GM12878 (cell line): ENCODE measurements at regions not wholly inside any gene's neighbourhood (a gene's known extent, or its start where the extent isn't known, plus 50 kb on each side); places are given as distances from the start of the nearest gene placed in this dataset.

ENCODE experiments used
- ATAC-seq: fragments of 200-7000 bp; cut with Tn5 transposase; 3 replicates; pipeline ENCODE4 v1.9.1; 2020; ENCODE audit warnings: mild to moderate bottlenecking, moderate library complexity
- BruUV-seq: library from RNA; stranded (reverse); fragments of 400-500 nt; replicated peaks from 2 replicates; lab custom pipeline; 2021; lab: Mats Ljungman, UMichigan
- CTCF ChIA-PET: fragments of 300-600 bp; sonication (Branson Sonifier 250); formaldehyde crosslinking; extraction: SDS; loops from one replicate; lab custom pipeline; 2021; ENCODE audit warnings: inconsistent platforms; lab: Yijun Ruan, JAX
- POLR2A ChIA-PET: fragments of 350-600 bp; formaldehyde crosslinking; extraction: SDS; loops from one replicate; lab custom pipeline; 2021; ENCODE audit warnings: inconsistent platforms; lab: Charles Lee
- RAD21 ChIA-PET: fragments of 300-600 bp; sonication (Branson Sonifier 250); formaldehyde crosslinking; loops from one replicate; lab custom pipeline; 2023; ENCODE audit warnings: antibody characterized with exemption; ENCODE audit not compliant: unreplicated experiment; lab: Charles Lee
- SMC1A ChIA-PET: fragments of 300-600 bp; sonication (Branson Sonifier 250); formaldehyde crosslinking; loops from one replicate; lab custom pipeline; 2023; ENCODE audit not compliant: unreplicated experiment, uncharacterized antibody; lab: Charles Lee
- DNase-seq: peaks from one replicate; pipeline ENCODE4 v3.0.0-alpha.2; 2011; ENCODE audit warnings: low read depth, low spot score
- FAIRE-seq: peaks from 3 replicates; lab custom pipeline; 2011; peaks lifted over from hg19 to GRCh38; lab: Jason Lieb, UNC
- H2AFZ ChIP-seq: 2 replicates; pipeline ENCODE4 v1.6.0; 2011; ENCODE audit warnings: low read depth, low read length, control low read depth; ENCODE audit not compliant: control insufficient read depth
- H3K27ac ChIP-seq: 2 replicates; pipeline ENCODE4 v1.5.1; 2011; ENCODE audit warnings: control low read depth; ENCODE audit not compliant: control insufficient read depth, insufficient read depth
- H3K27me3 ChIP-seq, 2 experiments: replicated peaks in 1 of 2; 2 replicates each; pipeline versions ENCODE4 v1.6.0 to v1.6.1; 2011; ENCODE audit warnings: low read length in 1 of 2; ENCODE audit not compliant: control insufficient read depth in 2 of 2, insufficient read depth in 2 of 2
- H3K36me3 ChIP-seq, 2 experiments: 2 replicates each; pipeline ENCODE4 v1.5.1; 2011; ENCODE audit warnings: low read length in 1 of 2; ENCODE audit not compliant: control insufficient read depth in 2 of 2, insufficient read depth in 2 of 2
- H3K4me1 ChIP-seq: 2 replicates; pipeline ENCODE4 v1.6.1; 2011; ENCODE audit warnings: mild to moderate bottlenecking, low read length, moderate library complexity, mixed read lengths; ENCODE audit not compliant: control insufficient read depth, insufficient read depth
- H3K4me2 ChIP-seq: 2 replicates; pipeline ENCODE4 v1.6.0; 2011; ENCODE audit warnings: control low read depth; ENCODE audit not compliant: control insufficient read depth, insufficient read depth
- H3K4me3 ChIP-seq: fragments of 200-600 bp; sonication (generic); 2 replicates; pipeline ENCODE4 v1.5.1; 2016
- H3K79me2 ChIP-seq: 2 replicates; pipeline ENCODE4 v1.6.0; 2011; ENCODE audit warnings: low read length; ENCODE audit not compliant: control insufficient read depth, insufficient read depth
- H3K9ac ChIP-seq: 2 replicates; pipeline ENCODE4 v1.8.0; 2011; ENCODE audit warnings: low read length, control low read depth, mixed read lengths; ENCODE audit not compliant: control insufficient read depth, insufficient read depth
- H3K9me3 ChIP-seq: replicated peaks from 3 replicates; pipeline ENCODE4 v1.5.1; 2011; ENCODE audit warnings: mild to moderate bottlenecking, low read length; ENCODE audit not compliant: control insufficient read depth, insufficient read depth
- H4K20me1 ChIP-seq: 2 replicates; pipeline ENCODE4 v1.6.0; 2011; ENCODE audit not compliant: control insufficient read depth, insufficient read depth
- CREM ChIP-seq: IDR thresholded peaks from 2 replicates; pipeline ENCODE4 v1.6.1; 2014; ENCODE audit warnings: antibody characterized with exemption, low read depth
- JUND ChIP-seq: IDR thresholded peaks from 2 replicates; pipeline ENCODE4 v1.6.1; 2012; ENCODE audit warnings: low read depth, mild to moderate bottlenecking, low read length, improper control_type of control experiment, moderate library complexity
- KAT2A ChIP-seq: conservative IDR thresholded peaks from 2 replicates; pipeline ENCODE4 v1.6.1; 2011; ENCODE audit warnings: low read depth, low read length; ENCODE audit not compliant: control insufficient read depth
- NRF1 ChIP-seq: conservative IDR thresholded peaks from 2 replicates; pipeline ENCODE4 v1.6.1; 2011; ENCODE audit warnings: mild to moderate bottlenecking, low read depth, low read length, improper control_type of control experiment
- RB1 ChIP-seq: fragments of 450-650 bp; formaldehyde crosslinking; IDR thresholded peaks from 2 replicates; pipeline ENCODE4 v1.6.1; 2017; ENCODE audit warnings: mild to moderate bottlenecking, borderline replicate concordance
- RELA ChIP-seq: fragments of 450-650 bp; IDR thresholded peaks from 2 replicates; pipeline ENCODE4 v1.8.0; 2014; ENCODE audit warnings: borderline replicate concordance; ENCODE audit not compliant: partially characterized antibody
- TARDBP ChIP-seq: IDR thresholded peaks from 2 replicates; pipeline ENCODE4 v1.6.1; 2016; ENCODE audit warnings: borderline replicate concordance
- WGBS: methylation state at CpG from one replicate; pipeline ENCODE4 v1.1.6; 2016; ENCODE audit warnings: low lambda C conversion rate; ENCODE audit not compliant: insufficient replicate concordance, insufficient coverage; ENCODE audit errors: missing lambda C conversion rate; 5-methylcytosine and 5-hydroxymethylcytosine counted together
- in situ Hi-C: fragments of 300-500 bp; cut with MboI; formaldehyde crosslinking; loops from 9 replicates; pipeline ENCODE4 v1.14.3; 2018; ENCODE audit warnings: mixed read lengths
- intact Hi-C: fragments of 100-400 bp; cut with micrococcal nuclease; formaldehyde crosslinking; loops from one replicate; pipeline ENCODE4 v1.14.2; 2022; ENCODE audit not compliant: unreplicated experiment
- TF ChIP-seq, protein P1 (sequence below): IDR thresholded peaks from 2 replicates; pipeline ENCODE4 v1.6.1; 2012; ENCODE audit warnings: improper control_type of control experiment, low read depth, low read length; ENCODE audit not compliant: insufficient replicate concordance

DNA sequence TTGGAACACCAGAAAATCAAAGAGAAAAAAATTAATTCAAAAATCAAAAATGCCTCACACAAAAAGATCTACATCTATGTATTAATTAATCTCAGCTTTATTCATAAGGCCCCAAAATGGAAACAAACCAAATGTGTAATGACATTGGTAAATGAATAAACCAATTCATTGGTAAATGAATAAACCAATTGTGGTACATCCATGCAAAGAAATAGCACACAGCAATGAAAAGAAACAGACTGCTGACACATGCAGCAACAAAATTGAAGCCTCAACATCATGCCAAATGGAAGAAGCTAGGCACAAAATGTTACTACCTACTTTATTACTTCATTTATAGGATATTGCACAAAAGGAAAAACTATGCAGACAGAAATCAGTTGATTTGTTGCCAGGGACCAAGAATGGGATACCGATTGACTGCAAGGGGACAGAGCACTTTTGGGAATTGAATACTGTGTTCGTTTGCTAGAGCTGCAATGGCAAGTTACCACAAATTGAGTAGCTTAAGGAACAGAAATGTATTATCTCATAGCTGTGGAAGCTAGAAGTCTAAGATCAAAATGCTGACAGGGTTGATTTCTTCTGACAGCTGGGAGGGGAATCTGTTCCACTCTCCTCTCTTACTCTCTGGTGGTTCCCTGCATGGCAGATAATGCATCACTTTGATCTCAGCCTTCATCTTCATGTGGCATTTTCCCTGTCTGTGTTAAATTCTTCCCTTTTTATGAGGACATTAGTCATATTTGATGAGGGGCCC lies 252.8 kb downstream of the RFC3 start:
- Histone ChIP-seq H3K9me3 (no peaks in the 10 kb centered on the region), H3K4me1 (no peaks in the 10 kb centered on the region), H3K79me2 (no peaks in the 10 kb centered on the region), H3K4me3 (no peak overlapping the region), H3K27me3 (no peaks in the 10 kb centered on the region), H3K27ac (no peak overlapping the region), H2AFZ (no peak overlapping the region), H3K36me3 (no peaks in the 10 kb centered on the region), H3K4me2 (no peak overlapping the region), H3K9ac (no peak overlapping the region), H4K20me1 (no peaks in the 10 kb centered on the region)
- intact Hi-C loops = loop anchor here (10.0 kb wide), 2 partner anchors 266 to 346 kb away; no protein-coding TSS in a partner anchor
- SMC1A ChIA-PET = interaction anchor here (0.9 kb wide), 1 partner anchor 33 kb away, joined by 3 read pairs; no protein-coding TSS in a partner anchor
- FAIRE-seq = no peak
- CTCF ChIA-PET = interaction anchor here (0.7 kb wide), 1 partner anchor 270 kb away, joined by 3 read pairs; no protein-coding TSS in a partner anchor
- RAD21 ChIA-PET = interaction anchor here (0.7 kb wide), 1 partner anchor 140 kb away, joined by 3 read pairs; no protein-coding TSS in a partner anchor
- no peak for DNase-seq
- 100% methylated on average over 2 of the region's 2 CpGs for WGBS
- TF ChIP-seq CREM = no peak
- TF ChIP-seq NRF1 = no peak
- TF ChIP-seq KAT2A = no peak
- TF ChIP-seq TARDBP = no peak
- in situ Hi-C loops = no loop called here
- no TSS peak for BruUV-seq
- no peak for ATAC-seq
- POLR2A ChIA-PET = no interaction called here

DNA sequence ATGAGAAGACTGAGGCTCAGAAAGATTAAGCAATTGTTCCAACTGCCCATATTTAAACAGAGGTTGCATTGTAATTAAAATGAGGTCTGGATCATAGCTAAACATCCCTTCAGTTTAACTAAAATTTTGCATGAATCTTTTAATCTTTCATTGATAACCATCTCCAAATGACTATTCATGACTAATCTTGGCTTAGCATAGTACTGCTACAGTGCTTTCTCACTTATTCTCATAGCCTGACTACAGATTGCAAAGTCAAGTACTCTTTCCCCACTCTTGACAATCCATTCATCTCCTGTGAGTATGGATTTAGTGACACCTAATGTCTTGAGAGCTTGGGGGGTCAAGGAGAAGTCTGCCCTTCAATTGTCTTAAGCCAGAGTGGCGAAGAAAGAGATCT lies 258.4 kb downstream of the RFC3 start:
- H3K27ac ChIP-seq = no peak overlapping the region
- POLR2A ChIA-PET = no interaction called here
- in situ Hi-C loops = loop anchor here (5.0 kb wide), 1 partner anchor 144 kb away; no protein-coding TSS in a partner anchor
- H3K9ac ChIP-seq = no peak overlapping the region
- H3K36me3 ChIP-seq = no peaks in the 10 kb centered on the region
- RAD21 ChIA-PET = interaction anchor here (0.6 to 3.8 kb wide), 4 partner anchors 69 to 352 kb away, joined by 3 to 20 read pairs (median 3); no protein-coding TSS in a partner anchor
- no TSS peak for BruUV-seq
- H3K4me2 ChIP-seq = no peak overlapping the region
- no peaks in the 10 kb centered on the region for H4K20me1 ChIP-seq
- H2AFZ ChIP-seq = no peak overlapping the region
- no peaks in the 10 kb centered on the region for H3K9me3 ChIP-seq
- CTCF ChIA-PET = interaction anchor here (1.0 to 3.5 kb wide), 10 partner anchors 10 to 1089 kb away, joined by 3 to 19 read pairs (median 6); no protein-coding TSS in a partner anchor
- FAIRE-seq (no peak), ATAC-seq (no peak), DNase-seq (no peak)
- intact Hi-C loops = loop anchor here (2.0 to 10.0 kb wide), 5 partner anchors 272 to 1081 kb away; no protein-coding TSS in a partner anchor
- H3K27me3 ChIP-seq = no peaks in the 10 kb centered on the region
- H3K4me3 ChIP-seq = no peak overlapping the region
- 100% methylated on average over 1 of the region's 1 CpG for WGBS
- SMC1A ChIA-PET = interaction anchor here (1.0 to 3.4 kb wide), 8 partner anchors 38 to 1082 kb away, joined by 3 to 27 read pairs (median 4); no protein-coding TSS in a partner anchor
- H3K4me1 ChIP-seq = no peaks in the 10 kb centered on the region
- H3K79me2 ChIP-seq = no peaks in the 10 kb centered on the region
- TF ChIP-seq RB1 (no peak), RELA (no peak), JUND (no peak)
- TF ChIP-seq, protein P1, sequence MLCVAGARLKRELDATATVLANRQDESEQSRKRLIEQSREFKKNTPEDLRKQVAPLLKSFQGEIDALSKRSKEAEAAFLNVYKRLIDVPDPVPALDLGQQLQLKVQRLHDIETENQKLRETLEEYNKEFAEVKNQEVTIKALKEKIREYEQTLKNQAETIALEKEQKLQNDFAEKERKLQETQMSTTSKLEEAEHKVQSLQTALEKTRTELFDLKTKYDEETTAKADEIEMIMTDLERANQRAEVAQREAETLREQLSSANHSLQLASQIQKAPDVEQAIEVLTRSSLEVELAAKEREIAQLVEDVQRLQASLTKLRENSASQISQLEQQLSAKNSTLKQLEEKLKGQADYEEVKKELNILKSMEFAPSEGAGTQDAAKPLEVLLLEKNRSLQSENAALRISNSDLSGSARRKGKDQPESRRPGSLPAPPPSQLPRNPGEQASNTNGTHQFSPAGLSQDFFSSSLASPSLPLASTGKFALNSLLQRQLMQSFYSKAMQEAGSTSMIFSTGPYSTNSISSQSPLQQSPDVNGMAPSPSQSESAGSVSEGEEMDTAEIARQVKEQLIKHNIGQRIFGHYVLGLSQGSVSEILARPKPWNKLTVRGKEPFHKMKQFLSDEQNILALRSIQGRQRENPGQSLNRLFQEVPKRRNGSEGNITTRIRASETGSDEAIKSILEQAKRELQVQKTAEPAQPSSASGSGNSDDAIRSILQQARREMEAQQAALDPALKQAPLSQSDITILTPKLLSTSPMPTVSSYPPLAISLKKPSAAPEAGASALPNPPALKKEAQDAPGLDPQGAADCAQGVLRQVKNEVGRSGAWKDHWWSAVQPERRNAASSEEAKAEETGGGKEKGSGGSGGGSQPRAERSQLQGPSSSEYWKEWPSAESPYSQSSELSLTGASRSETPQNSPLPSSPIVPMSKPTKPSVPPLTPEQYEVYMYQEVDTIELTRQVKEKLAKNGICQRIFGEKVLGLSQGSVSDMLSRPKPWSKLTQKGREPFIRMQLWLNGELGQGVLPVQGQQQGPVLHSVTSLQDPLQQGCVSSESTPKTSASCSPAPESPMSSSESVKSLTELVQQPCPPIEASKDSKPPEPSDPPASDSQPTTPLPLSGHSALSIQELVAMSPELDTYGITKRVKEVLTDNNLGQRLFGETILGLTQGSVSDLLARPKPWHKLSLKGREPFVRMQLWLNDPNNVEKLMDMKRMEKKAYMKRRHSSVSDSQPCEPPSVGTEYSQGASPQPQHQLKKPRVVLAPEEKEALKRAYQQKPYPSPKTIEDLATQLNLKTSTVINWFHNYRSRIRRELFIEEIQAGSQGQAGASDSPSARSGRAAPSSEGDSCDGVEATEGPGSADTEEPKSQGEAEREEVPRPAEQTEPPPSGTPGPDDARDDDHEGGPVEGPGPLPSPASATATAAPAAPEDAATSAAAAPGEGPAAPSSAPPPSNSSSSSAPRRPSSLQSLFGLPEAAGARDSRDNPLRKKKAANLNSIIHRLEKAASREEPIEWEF = no peak
